ENCODE measurements at regions not wholly inside any gene's neighbourhood (a gene's known extent, or its start where the extent isn't known, plus 50 kb on each side); places are given as distances from the start of the nearest gene placed in this dataset.

DNA sequence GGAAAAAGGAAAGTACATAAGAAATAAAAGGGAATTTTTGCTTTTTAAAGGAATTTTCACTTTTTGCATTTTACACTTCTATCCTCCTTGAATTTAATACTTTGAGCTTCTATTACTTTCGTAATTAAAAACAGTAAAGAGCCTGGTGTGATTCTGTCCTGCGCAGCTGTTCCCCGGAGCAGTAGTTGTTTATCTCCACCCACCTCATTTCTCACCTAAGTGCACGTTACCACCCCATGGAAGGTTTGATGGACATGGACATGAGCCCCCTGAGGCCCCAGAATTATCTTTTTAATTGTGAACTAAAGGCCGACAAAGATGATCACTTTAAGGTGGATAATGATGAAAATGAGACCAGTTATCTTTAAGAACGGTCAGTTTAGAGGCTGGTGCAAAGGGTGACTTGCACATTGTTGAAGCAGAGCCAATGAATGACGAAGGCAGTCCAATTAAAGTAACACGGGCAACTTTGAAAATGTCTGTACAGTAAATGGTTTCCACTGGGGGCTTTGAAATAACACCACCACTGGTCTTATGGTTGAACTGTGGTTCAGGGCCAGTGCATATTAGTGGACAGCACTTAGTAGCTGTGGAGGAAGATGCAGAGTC is 52.1 kb upstream of the TEX13D start:
- DNase-seq (ENCODE audit: low read depth in 1 of 2, low spot score in 1 of 2): no peak

DNA sequence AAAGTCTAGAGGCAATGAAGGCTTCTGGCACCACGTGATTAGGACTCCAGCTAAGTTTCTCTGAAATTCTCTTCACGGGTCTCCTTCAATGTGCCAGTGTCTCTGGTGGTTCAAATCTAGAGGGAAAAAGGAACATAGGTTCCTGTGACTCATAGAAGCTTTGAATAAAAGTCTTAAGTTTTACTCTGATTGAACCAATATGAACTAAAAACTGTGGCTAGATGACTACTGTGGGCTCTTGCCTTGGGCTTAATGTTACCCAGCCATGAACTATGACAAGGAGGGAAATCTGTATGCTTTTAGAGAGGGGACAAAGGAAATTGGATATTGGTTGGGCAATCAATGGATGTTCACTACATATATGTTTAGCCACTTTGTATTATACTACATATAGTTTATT is 49.9 kb upstream of the TEX13D start:
- DNase-seq (ENCODE audit: low read depth in 1 of 2, low spot score in 1 of 2): no peak
